ENCODE measurements at regions not wholly inside any gene's neighbourhood (a gene's known extent, or its start where the extent isn't known, plus 50 kb on each side); places are given as distances from the start of the nearest gene placed in this dataset.
"Not testable (repeated sequence)": the region's sequence is repeated elsewhere in the genome, so short reads cannot be mapped to it uniquely, and the experiment has no call there.

DNA sequence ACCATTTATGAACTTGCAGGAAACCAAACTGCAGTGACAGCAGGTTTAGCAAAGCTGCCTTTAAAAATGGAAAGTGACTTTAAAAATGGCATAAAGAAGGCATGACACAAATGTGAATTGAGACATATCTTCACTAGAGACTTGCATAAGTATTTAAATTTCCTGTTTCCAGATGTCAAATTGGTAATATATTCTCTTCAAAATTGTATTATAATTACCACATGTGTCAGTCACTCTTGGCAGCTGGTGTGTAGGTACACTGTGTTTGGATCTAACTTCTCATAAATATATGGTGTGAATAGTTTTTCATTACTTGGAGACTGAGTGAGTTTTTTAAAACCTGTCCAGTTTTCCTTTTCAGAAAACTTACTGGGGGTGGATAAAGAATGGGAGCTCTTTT, 636.2 kb upstream of the SGO1 start (continued):
- TF ChIP-seq, protein P1, sequence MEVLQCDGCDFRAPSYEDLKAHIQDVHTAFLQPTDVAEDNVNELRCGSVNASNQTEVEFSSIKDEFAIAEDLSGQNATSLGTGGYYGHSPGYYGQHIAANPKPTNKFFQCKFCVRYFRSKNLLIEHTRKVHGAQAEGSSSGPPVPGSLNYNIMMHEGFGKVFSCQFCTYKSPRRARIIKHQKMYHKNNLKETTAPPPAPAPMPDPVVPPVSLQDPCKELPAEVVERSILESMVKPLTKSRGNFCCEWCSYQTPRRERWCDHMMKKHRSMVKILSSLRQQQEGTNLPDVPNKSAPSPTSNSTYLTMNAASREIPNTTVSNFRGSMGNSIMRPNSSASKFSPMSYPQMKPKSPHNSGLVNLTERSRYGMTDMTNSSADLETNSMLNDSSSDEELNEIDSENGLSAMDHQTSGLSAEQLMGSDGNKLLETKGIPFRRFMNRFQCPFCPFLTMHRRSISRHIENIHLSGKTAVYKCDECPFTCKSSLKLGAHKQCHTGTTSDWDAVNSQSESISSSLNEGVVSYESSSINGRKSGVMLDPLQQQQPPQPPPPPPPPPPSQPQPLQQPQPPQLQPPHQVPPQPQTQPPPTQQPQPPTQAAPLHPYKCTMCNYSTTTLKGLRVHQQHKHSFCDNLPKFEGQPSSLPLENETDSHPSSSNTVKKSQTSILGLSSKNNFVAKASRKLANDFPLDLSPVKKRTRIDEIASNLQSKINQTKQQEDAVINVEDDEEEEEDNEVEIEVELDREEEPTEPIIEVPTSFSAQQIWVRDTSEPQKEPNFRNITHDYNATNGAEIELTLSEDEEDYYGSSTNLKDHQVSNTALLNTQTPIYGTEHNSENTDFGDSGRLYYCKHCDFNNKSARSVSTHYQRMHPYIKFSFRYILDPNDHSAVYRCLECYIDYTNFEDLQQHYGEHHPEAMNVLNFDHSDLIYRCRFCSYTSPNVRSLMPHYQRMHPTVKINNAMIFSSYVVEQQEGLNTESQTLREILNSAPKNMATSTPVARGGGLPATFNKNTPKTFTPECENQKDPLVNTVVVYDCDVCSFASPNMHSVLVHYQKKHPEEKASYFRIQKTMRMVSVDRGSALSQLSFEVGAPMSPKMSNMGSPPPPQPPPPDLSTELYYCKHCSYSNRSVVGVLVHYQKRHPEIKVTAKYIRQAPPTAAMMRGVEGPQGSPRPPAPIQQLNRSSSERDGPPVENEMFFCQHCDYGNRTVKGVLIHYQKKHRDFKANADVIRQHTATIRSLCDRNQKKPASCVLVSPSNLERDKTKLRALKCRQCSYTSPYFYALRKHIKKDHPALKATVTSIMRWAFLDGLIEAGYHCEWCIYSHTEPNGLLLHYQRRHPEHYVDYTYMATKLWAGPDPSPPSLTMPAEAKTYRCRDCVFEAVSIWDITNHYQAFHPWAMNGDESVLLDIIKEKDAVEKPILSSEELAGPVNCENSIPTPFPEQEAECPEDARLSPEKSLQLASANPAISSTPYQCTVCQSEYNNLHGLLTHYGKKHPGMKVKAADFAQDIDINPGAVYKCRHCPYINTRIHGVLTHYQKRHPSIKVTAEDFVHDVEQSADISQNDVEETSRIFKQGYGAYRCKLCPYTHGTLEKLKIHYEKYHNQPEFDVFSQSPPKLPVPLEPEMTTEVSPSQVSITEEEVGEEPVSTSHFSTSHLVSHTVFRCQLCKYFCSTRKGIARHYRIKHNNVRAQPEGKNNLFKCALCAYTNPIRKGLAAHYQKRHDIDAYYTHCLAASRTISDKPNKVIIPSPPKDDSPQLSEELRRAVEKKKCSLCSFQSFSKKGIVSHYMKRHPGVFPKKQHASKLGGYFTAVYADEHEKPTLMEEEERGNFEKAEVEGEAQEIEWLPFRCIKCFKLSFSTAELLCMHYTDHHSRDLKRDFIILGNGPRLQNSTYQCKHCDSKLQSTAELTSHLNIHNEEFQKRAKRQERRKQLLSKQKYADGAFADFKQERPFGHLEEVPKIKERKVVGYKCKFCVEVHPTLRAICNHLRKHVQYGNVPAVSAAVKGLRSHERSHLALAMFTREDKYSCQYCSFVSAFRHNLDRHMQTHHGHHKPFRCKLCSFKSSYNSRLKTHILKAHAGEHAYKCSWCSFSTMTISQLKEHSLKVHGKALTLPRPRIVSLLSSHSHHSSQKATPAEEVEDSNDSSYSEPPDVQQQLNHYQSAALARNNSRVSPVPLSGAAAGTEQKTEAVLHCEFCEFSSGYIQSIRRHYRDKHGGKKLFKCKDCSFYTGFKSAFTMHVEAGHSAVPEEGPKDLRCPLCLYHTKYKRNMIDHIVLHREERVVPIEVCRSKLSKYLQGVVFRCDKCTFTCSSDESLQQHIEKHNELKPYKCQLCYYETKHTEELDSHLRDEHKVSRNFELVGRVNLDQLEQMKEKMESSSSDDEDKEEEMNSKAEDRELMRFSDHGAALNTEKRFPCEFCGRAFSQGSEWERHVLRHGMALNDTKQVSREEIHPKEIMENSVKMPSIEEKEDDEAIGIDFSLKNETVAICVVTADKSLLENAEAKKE (CRISPR knock-in tag; IDR thresholded peaks at IDR 0.05) = no peak
- TF ChIP-seq ZNF114 (CRISPR knock-in tag; IDR thresholded peaks at IDR 0.05) (no peak), JUNB (IDR thresholded peaks at IDR 0.05; ENCODE audit: unreplicated experiment) (no peak)
- TF ChIP-seq, protein P2, sequence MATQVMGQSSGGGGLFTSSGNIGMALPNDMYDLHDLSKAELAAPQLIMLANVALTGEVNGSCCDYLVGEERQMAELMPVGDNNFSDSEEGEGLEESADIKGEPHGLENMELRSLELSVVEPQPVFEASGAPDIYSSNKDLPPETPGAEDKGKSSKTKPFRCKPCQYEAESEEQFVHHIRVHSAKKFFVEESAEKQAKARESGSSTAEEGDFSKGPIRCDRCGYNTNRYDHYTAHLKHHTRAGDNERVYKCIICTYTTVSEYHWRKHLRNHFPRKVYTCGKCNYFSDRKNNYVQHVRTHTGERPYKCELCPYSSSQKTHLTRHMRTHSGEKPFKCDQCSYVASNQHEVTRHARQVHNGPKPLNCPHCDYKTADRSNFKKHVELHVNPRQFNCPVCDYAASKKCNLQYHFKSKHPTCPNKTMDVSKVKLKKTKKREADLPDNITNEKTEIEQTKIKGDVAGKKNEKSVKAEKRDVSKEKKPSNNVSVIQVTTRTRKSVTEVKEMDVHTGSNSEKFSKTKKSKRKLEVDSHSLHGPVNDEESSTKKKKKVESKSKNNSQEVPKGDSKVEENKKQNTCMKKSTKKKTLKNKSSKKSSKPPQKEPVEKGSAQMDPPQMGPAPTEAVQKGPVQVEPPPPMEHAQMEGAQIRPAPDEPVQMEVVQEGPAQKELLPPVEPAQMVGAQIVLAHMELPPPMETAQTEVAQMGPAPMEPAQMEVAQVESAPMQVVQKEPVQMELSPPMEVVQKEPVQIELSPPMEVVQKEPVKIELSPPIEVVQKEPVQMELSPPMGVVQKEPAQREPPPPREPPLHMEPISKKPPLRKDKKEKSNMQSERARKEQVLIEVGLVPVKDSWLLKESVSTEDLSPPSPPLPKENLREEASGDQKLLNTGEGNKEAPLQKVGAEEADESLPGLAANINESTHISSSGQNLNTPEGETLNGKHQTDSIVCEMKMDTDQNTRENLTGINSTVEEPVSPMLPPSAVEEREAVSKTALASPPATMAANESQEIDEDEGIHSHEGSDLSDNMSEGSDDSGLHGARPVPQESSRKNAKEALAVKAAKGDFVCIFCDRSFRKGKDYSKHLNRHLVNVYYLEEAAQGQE (IDR thresholded peaks at IDR 0.05; ENCODE audit: unreplicated experiment) = no peak

DNA sequence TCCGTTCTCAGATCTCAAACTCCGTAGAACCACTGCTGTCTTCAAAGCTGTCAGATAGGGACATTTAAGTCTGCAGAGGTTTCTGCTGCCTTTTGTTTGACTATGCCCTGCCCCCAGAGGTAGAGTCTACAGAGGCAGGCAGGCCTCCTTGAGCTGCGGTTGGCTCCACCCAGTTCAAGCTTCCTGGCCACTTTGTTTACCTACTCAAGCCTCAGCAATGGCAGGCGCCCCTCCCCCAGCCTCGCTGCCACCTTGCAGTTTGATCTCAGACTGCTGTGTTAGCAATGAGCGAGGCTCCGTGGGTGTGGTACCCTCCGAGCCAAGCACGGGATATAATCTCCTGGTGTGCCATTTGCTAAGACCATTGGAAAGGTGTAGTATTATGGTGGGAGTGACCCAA, 634.9 kb upstream of the SGO1 start:
- not testable (repeated sequence) for H3K4me1 ChIP-seq (ENCODE audit: insufficient read depth); H3K9me2 ChIP-seq (ENCODE audit: insufficient read depth); H4K20me1 ChIP-seq (replicated peaks; ENCODE audit: insufficient read depth); H3K27me3 ChIP-seq (ENCODE audit: insufficient read depth); H3K79me2 ChIP-seq (replicated peaks; ENCODE audit: insufficient read depth); DNase-seq (ENCODE audit: low spot score); H3K27ac Mint-ChIP-seq; H3K27me3 Mint-ChIP-seq (ENCODE audit: insufficient read depth, low read depth, poor library complexity); H3K4me3 ChIP-seq; H3K4me1 Mint-ChIP-seq; H3K4me3 Mint-ChIP-seq; H3K27ac ChIP-seq (ENCODE audit: low read depth); H3K4me2 ChIP-seq; H3K36me3 ChIP-seq (ENCODE audit: insufficient read depth); H3F3A ChIP-seq (replicated peaks; ENCODE audit: low read depth); ATAC-seq; H2AFZ ChIP-seq
- peaks cover 16% of the 10 kb centered on the region for H3K36me3 Mint-ChIP-seq (ENCODE audit: low read depth)
- peaks cover 36% of the 10 kb centered on the region for H3K9me3 Mint-ChIP-seq
